ENCODE measurements at regions not wholly inside any gene's neighbourhood (a gene's known extent, or its start where the extent isn't known, plus 50 kb on each side); places are given as distances from the start of the nearest gene placed in this dataset.

DNA sequence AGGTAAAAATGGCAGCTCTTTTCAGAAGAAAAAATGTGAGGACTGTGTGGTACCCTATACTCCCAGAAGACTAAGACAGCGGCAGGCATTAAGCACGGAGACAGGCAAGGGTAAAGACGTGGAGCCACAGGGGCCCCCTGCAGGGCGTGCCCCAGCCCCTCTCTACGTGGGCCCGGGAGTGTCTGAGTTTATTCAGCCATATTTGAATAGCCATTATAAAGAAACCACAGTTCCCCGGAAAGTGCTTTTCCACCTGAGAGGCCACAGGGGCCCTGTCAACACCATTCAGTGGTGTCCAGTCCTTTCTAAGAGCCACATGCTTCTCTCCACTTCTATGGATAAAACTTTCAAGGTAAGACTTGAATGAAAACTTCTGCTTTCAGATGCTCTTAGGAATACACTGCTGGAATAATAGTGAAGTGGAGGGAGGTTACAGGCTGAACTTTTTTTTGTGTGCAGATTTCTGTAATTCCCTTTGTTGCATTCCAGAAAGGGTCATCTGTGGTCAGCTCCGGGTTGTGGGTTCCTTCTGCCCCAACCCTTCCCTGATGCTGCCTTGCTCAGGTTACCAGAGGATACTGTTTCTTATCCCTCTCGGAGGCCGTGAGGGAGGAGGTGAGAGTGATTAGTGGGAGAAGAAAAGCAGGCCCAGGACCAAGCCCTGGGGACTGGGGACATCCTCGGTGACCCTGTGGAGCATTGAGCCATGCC lies 58.4 kb downstream of the SLC25A47 start:
- Histone ChIP-seq H3K4me1 (peaks cover 0 to 5% of the 10 kb centered on the region in 2 donors), H3K9me3 (no peaks in the 10 kb centered on the region), H3K4me3 (no peak overlapping the region), H3K27ac (no peak overlapping the region), H3K27me3 (no peaks in the 10 kb centered on the region), H3K36me3 (no peaks in the 10 kb centered on the region)
- intact Hi-C loops (cut with DNase I; ENCODE audit: low total_unique reads): loop anchor here (10.0 kb wide), 1 partner anchor 263 kb away; no protein-coding TSS in a partner anchor
- DNase-seq: no peak
- TF ChIP-seq POLR2A (IDR thresholded peaks at IDR 0.05) (no peak), CTCF (IDR thresholded peaks at IDR 0.05) (no peak)

- intact Hi-C loops (cut with DNase I; ENCODE audit: low total_unique reads): loop anchor here (10.0 kb wide), 1 partner anchor 263 kb away; no protein-coding TSS in a partner anchor
- no peak overlapping the region for H3K4me3 ChIP-seq
- no peak for DNase-seq
- no peaks in the 10 kb centered on the region for H3K27me3 ChIP-seq
- peaks cover 0 to 5% of the 10 kb centered on the region in 2 donors for H3K4me1 ChIP-seq
- no peaks in the 10 kb centered on the region for H3K36me3 ChIP-seq
- no peaks in the 10 kb centered on the region for H3K9me3 ChIP-seq
- TF ChIP-seq CTCF (IDR thresholded peaks at IDR 0.05): no peak
- TF ChIP-seq POLR2A (IDR thresholded peaks at IDR 0.05): no peak
- no peak overlapping the region for H3K27ac ChIP-seq
Measured at GRCh38 chr14:100382106-100382455, 58.9 kb downstream of the SLC25A47 start.

DNA sequence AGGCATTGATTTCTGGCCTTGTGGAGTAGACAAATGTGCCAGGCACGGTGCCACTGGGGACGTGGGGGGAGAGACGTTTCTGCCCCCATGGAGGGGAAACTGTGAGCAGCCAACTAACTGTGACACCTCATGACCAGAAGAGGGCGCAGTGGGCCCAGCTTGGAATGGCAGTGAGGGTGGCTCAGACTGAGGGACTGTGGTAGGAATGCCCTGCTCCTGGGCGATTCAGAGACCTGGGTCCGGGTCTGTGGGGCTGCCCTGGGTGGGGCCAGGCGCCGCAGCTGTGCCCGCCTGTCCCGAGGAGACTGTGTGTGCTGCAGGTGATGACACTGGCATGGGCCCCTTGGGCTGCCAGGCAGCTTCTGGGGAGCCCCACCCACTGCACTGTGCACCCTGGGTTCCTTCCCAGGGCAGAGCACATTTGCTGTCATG lies 60.6 kb downstream of the SLC25A47 start:
- H3K9me3 ChIP-seq: no peaks in the 10 kb centered on the region
- no peaks in the 10 kb centered on the region for H3K36me3 ChIP-seq
- H3K27me3 ChIP-seq: no peaks in the 10 kb centered on the region
- no peak overlapping the region for H3K4me3 ChIP-seq
- no peaks in the 10 kb centered on the region for H3K4me1 ChIP-seq
- intact Hi-C loops (cut with DNase I; ENCODE audit: low total_unique reads): loop anchor here (10.0 kb wide), 1 partner anchor 261 kb away; no protein-coding TSS in a partner anchor
- no peak overlapping the region for H3K27ac ChIP-seq
- DNase-seq: peak; percentile 39 to 49
- TF ChIP-seq POLR2A (IDR thresholded peaks at IDR 0.05) (no peak), CTCF (IDR thresholded peaks at IDR 0.05) (peak; percentile 46 to 69 (median 64))

GRCh38 chr14:100384277-100384676 lies 61.1 kb downstream of the SLC25A47 start:
- no peak for DNase-seq
- no peak overlapping the region for H3K27ac ChIP-seq
- no peak for TF ChIP-seq POLR2A (IDR thresholded peaks at IDR 0.05)
- no peak for TF ChIP-seq CTCF (IDR thresholded peaks at IDR 0.05)
- H3K4me3 ChIP-seq: no peak overlapping the region
- intact Hi-C loops (cut with DNase I; ENCODE audit: low total_unique reads): loop anchor here (10.0 kb wide), 1 partner anchor 261 kb away; no protein-coding TSS in a partner anchor
- H3K36me3 ChIP-seq: no peaks in the 10 kb centered on the region
- H3K4me1 ChIP-seq: no peaks in the 10 kb centered on the region
- H3K27me3 ChIP-seq: no peaks in the 10 kb centered on the region
- no peaks in the 10 kb centered on the region for H3K9me3 ChIP-seq

Measured in uterus (tissue), 3 donors.